Endothelial cell of umbilical vein (primary cell): ENCODE measurements at regions not wholly inside any gene's neighbourhood (a gene's known extent, or its start where the extent isn't known, plus 50 kb on each side); places are given as distances from the start of the nearest gene placed in this dataset.

Source experiments
- BruUV-seq: library from RNA; stranded (reverse); fragments of 400-500 nt; replicated peaks from 2 replicates; lab custom pipeline; 2021; lab: Mats Ljungman, UMichigan
- CTCF ChIA-PET: fragments of 300-600, 350-600 bp; sonication (Branson Sonifier 250); formaldehyde crosslinking; loops from one replicate; lab custom pipeline; 2021; ENCODE audit warnings: antibody characterized with exemption, inconsistent platforms; lab: Charles Lee
- POLR2A ChIA-PET: fragments of 300-600, 350-600 bp; sonication (Branson Sonifier 250); formaldehyde crosslinking; loops from one replicate; lab custom pipeline; 2021; ENCODE audit warnings: antibody characterized with exemption, inconsistent platforms; lab: Charles Lee
- DNase-seq: peaks from one replicate; pipeline ENCODE4 v3.0.0-alpha.2; 2011; ENCODE audit warnings: low read depth, low spot score
- FAIRE-seq: peaks from 2 replicates; lab custom pipeline; 2011; peaks lifted over from hg19 to GRCh38; lab: Jason Lieb, UNC
- H2AFZ ChIP-seq: 2 replicates; pipeline ENCODE4 v1.6.0; 2012; ENCODE audit warnings: low read depth, low read length, control low read depth, inconsistent platforms
- H3K27ac ChIP-seq: 2 replicates; pipeline ENCODE4 v1.5.1; 2011; ENCODE audit warnings: low read depth, mild to moderate bottlenecking, control low read depth, low read length, moderate library complexity; ENCODE audit not compliant: insufficient read depth
- H3K27me3 ChIP-seq, 2 experiments: 2 replicates each; pipeline versions ENCODE4 v1.6.0 to v1.6.1; 2011; ENCODE audit warnings: low read length in 2 of 2, mixed read lengths in 1 of 2; ENCODE audit not compliant: control insufficient read depth in 2 of 2, insufficient read depth in 2 of 2
- H3K36me3 ChIP-seq, 2 experiments: 2 replicates in 1 of 2; 3 replicates in 1 of 2; pipeline ENCODE4 v1.5.1; 2011; ENCODE audit warnings: low read length in 2 of 2, mild to moderate bottlenecking in 1 of 2, moderate library complexity in 1 of 2; ENCODE audit not compliant: control insufficient read depth in 2 of 2, insufficient read depth in 2 of 2; ENCODE audit errors: extremely low read depth in 1 of 2
- H3K4me1 ChIP-seq: 3 replicates; pipeline ENCODE4 v1.5.1; 2011; ENCODE audit warnings: mild to moderate bottlenecking, low read length; ENCODE audit not compliant: control insufficient read depth, insufficient read depth; ENCODE audit errors: extremely low read depth
- H3K4me2 ChIP-seq: 2 replicates; pipeline ENCODE4 v1.6.1; 2011; ENCODE audit warnings: low read length, control low read depth, mixed read lengths; ENCODE audit not compliant: insufficient read depth
- H3K4me3 ChIP-seq, 3 experiments: fragments of 200-600 bp in 1 of 3; sonication (generic), shearing (Covaris generic) in 1 of 3; replicated peaks in 1 of 3; 2 replicates each; pipeline ENCODE4 v1.5.1; 2011 to 2016; ENCODE audit warnings: control low read depth in 3 of 3, low read length in 3 of 3, mild to moderate bottlenecking in 2 of 3, inconsistent platforms in 1 of 3, low read depth in 1 of 3, moderate library complexity in 1 of 3; ENCODE audit not compliant: insufficient read depth in 1 of 3
- H3K79me2 ChIP-seq: 2 replicates; pipeline ENCODE4 v1.6.0; 2012; ENCODE audit warnings: low read length, inconsistent platforms; ENCODE audit not compliant: control insufficient read depth, insufficient read depth
- H3K9ac ChIP-seq: replicated peaks from 2 replicates; pipeline ENCODE3; 2011; ENCODE audit warnings: low read length, control low read depth; ENCODE audit not compliant: insufficient read depth; ENCODE audit errors: extremely low read depth
- H3K9me1 ChIP-seq: replicated peaks from 3 replicates; pipeline ENCODE4 v1.6.0; 2011; ENCODE audit warnings: mild to moderate bottlenecking, low read length; ENCODE audit not compliant: control insufficient read depth, insufficient read depth; ENCODE audit errors: extremely low read depth
- H3K9me3 ChIP-seq: replicated peaks from 2 replicates; pipeline ENCODE4 v1.5.1; 2012; ENCODE audit warnings: low read length, inconsistent platforms; ENCODE audit not compliant: control insufficient read depth, insufficient read depth
- H4K20me1 ChIP-seq: replicated peaks from 2 replicates; pipeline ENCODE3; 2011; ENCODE audit warnings: mild to moderate bottlenecking, low read length; ENCODE audit not compliant: control insufficient read depth, insufficient read depth; ENCODE audit errors: extremely low read depth
- EZH2 ChIP-seq: IDR thresholded peaks from 2 replicates; pipeline ENCODE4 v1.6.1; 2012; ENCODE audit warnings: borderline replicate concordance, low read depth, mild to moderate bottlenecking, moderate library complexity, low read length, inconsistent platforms; ENCODE audit not compliant: severe bottlenecking
- FOS ChIP-seq: IDR thresholded peaks from 2 replicates; pipeline ENCODE4 v1.6.1; 2011; ENCODE audit warnings: mild to moderate bottlenecking, low read length, moderate library complexity, borderline replicate concordance; ENCODE audit not compliant: insufficient read depth
- GATA2 ChIP-seq: IDR thresholded peaks from 2 replicates; pipeline ENCODE4 v1.7.0; 2011; ENCODE audit warnings: low read depth, mild to moderate bottlenecking, moderate library complexity, mixed read lengths, low read length; ENCODE audit not compliant: insufficient read length, insufficient read depth
- JUN ChIP-seq: IDR thresholded peaks from 2 replicates; pipeline ENCODE4 v1.6.1; 2011; ENCODE audit warnings: borderline replicate concordance, low read depth; ENCODE audit not compliant: insufficient read length, insufficient read depth
- MYC ChIP-seq: IDR thresholded peaks from one replicate; pipeline ENCODE4 v1.6.1; 2011; ENCODE audit warnings: mild to moderate bottlenecking, low read depth, low read length
- POLR2A ChIP-seq: IDR thresholded peaks from 2 replicates; pipeline ENCODE4 v1.6.1; 2012; ENCODE audit warnings: low read depth, mild to moderate bottlenecking, control low read depth, low read length
- POLR2AphosphoS5 ChIP-seq: IDR thresholded peaks from 2 replicates; pipeline ENCODE4 v1.6.1; 2012; ENCODE audit warnings: low read depth, mild to moderate bottlenecking, control low read depth, low read length, moderate library complexity; ENCODE audit not compliant: insufficient read depth
- dilution Hi-C: fragments of 300-500 bp; cut with MboI; formaldehyde crosslinking; loops from one replicate; pipeline ENCODE4 v1.15.0; 2019; ENCODE audit warnings: low sequenced_read_pairs; ENCODE audit not compliant: extremely low pct_ligation_motif_present
- intact Hi-C: fragments of 100-400 bp; cut with micrococcal nuclease; formaldehyde crosslinking; loops from one replicate; pipeline ENCODE4 v1.10.0; 2022
- TF ChIP-seq, protein P1 (sequence below), 2 donors: IDR thresholded peaks; 1 replicate in 1 of 2; 2 replicates in 1 of 2; pipeline ENCODE4 v1.5.1; 2011; ENCODE audit warnings: low read length in 2 of 2, mild to moderate bottlenecking in 2 of 2, moderate library complexity in 2 of 2, control low read depth in 1 of 2, inconsistent platforms in 1 of 2, low read depth in 1 of 2; ENCODE audit not compliant: insufficient read depth in 1 of 2; ENCODE audit errors: extremely low read depth in 1 of 2
- TF ChIP-seq, protein P2 (sequence below): IDR thresholded peaks from 2 replicates; pipeline ENCODE4 v1.6.1; 2011; ENCODE audit not compliant: insufficient read depth, insufficient read length

DNA sequence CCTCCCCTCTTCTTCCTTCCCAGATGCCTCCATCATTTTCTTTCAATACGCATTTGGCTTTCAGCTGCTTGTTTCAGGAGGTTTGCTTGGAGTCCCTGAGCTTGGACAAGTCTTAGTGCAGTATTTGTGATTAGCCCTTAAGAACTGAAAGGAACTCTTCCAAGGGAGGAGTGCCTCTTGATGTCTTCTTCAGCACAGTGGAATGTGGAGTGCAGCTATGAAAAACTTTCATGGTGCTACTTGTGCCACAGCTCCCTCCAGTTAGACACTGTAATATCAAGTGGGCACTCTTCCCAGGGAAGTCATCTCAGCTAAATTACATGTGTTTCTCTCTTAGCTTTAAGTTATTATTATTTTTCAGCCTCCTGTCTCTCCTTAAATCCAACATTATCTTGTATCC is 173.1 kb downstream of the NECTIN3 start:
- no peak for TF ChIP-seq GATA2
- no peak for TF ChIP-seq MYC
- no peak for TF ChIP-seq EZH2
- TF ChIP-seq POLR2A: no peak
- TF ChIP-seq, protein P1, sequence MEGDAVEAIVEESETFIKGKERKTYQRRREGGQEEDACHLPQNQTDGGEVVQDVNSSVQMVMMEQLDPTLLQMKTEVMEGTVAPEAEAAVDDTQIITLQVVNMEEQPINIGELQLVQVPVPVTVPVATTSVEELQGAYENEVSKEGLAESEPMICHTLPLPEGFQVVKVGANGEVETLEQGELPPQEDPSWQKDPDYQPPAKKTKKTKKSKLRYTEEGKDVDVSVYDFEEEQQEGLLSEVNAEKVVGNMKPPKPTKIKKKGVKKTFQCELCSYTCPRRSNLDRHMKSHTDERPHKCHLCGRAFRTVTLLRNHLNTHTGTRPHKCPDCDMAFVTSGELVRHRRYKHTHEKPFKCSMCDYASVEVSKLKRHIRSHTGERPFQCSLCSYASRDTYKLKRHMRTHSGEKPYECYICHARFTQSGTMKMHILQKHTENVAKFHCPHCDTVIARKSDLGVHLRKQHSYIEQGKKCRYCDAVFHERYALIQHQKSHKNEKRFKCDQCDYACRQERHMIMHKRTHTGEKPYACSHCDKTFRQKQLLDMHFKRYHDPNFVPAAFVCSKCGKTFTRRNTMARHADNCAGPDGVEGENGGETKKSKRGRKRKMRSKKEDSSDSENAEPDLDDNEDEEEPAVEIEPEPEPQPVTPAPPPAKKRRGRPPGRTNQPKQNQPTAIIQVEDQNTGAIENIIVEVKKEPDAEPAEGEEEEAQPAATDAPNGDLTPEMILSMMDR (IDR thresholded peaks at IDR 0.05; ENCODE audit: extremely low read depth in 1 of 2, insufficient read depth in 1 of 2, low read depth in 1 of 2, low read length in 2 of 2): no peak
- TF ChIP-seq, protein P2, sequence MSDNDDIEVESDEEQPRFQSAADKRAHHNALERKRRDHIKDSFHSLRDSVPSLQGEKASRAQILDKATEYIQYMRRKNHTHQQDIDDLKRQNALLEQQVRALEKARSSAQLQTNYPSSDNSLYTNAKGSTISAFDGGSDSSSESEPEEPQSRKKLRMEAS: no peak
- no peak for TF ChIP-seq POLR2AphosphoS5
- TF ChIP-seq JUN: no peak
- TF ChIP-seq FOS: no peak
- Histone ChIP-seq H4K20me1 (no peaks in the 10 kb centered on the region), H3K27me3 (no peaks in the 10 kb centered on the region), H3K79me2 (no peaks in the 10 kb centered on the region), H3K9ac (no peak overlapping the region), H3K4me3 (no peak overlapping the region), H3K4me1 (no peaks in the 10 kb centered on the region), H3K36me3 (no peaks in the 10 kb centered on the region), H2AFZ (no peak overlapping the region), H3K9me1 (no peaks in the 10 kb centered on the region), H3K27ac (no peak overlapping the region), H3K9me3 (no peaks in the 10 kb centered on the region), H3K4me2 (no peak overlapping the region)
- FAIRE-seq: no peak
- ChIA-PET POLR2A (no interaction called here), CTCF (no interaction called here)
- dilution Hi-C loops: no loop called here
- BruUV-seq: no TSS peak
- intact Hi-C loops: no loop called here
- DNase-seq: no peak
